T-cell (primary cell): ENCODE measurements at regions not wholly inside any gene's neighbourhood (a gene's known extent, or its start where the extent isn't known, plus 50 kb on each side); places are given as distances from the start of the nearest gene placed in this dataset.

Source experiments
- ATAC-seq, 4 experiments: fragments of 200-7000 bp in 3 of 4; fragments of 150-1000 bp in 1 of 4; cut with Tn5 transposase; replicated peaks in 1 of 4; 1 replicate in 3 of 4; 2 replicates in 1 of 4; pipeline ENCODE4 v1.10.0; 2021; ENCODE audit warnings: moderate library complexity in 3 of 4, mild to moderate bottlenecking in 2 of 4, moderate number of reproducible peaks in 1 of 4
- CTCF ChIA-PET, 2 donors: fragments of 300-600 bp; sonication (Branson Sonifier 250); formaldehyde crosslinking; loops; one replicate each; lab custom pipeline; 2022; ENCODE audit warnings: antibody characterized with exemption in 2 of 2; lab: Charles Lee
- POLR2A ChIA-PET, 2 donors: fragments of 300-600 bp; sonication (Branson Sonifier 250); formaldehyde crosslinking; loops; one replicate each; lab custom pipeline; 2022; ENCODE audit warnings: antibody characterized with exemption in 2 of 2; lab: Charles Lee
- DNase-seq, 35 experiments: peaks; one replicate each; pipeline versions ENCODE4 v3.0.0 to v3.0.0-alpha.2; 2013 to 2023
- H3K27ac ChIP-seq: one replicate; pipeline ENCODE4 v1.5.1; 2013; ENCODE audit warnings: low read length
- H3K27me3 ChIP-seq, 2 experiments: replicated peaks in 1 of 2; 1 replicate in 1 of 2; 2 replicates in 1 of 2; pipeline versions ENCODE4 v1.6.1 to v1.7.0; 2013; ENCODE audit warnings: low read length in 1 of 2, mixed read lengths in 1 of 2; ENCODE audit not compliant: control insufficient read depth in 2 of 2, insufficient read depth in 2 of 2; ENCODE audit errors: extremely low read depth in 1 of 2
- H3K36me3 ChIP-seq, 2 donors: 1 replicate in 1 of 2; 2 replicates in 1 of 2; pipeline versions ENCODE4 v1.6.1 to v1.7.0; 2013; ENCODE audit warnings: low read length in 1 of 2; ENCODE audit not compliant: control insufficient read depth in 2 of 2, insufficient read depth in 1 of 2; ENCODE audit errors: extremely low read depth in 1 of 2
- H3K4me1 ChIP-seq, 2 experiments: 1 replicate in 1 of 2; 2 replicates in 1 of 2; pipeline versions ENCODE4 v1.6.1 to v1.7.0; 2013; ENCODE audit warnings: low read length in 2 of 2, mixed read lengths in 1 of 2; ENCODE audit not compliant: insufficient read depth in 2 of 2, control insufficient read depth in 1 of 2; ENCODE audit errors: extremely low read depth in 1 of 2
- H3K4me3 ChIP-seq, 2 donors: 1 replicate in 1 of 2; 2 replicates in 1 of 2; pipeline versions ENCODE4 v1.5.1 to v1.7.0; 2013; ENCODE audit warnings: mild to moderate bottlenecking in 2 of 2, low read length in 1 of 2, moderate library complexity in 1 of 2; ENCODE audit not compliant: control insufficient read depth in 1 of 2; ENCODE audit errors: extremely low read depth in 1 of 2
- H3K9me3 ChIP-seq: 2 replicates; pipeline ENCODE4 v1.7.0; 2013
- H3K27ac Mint-ChIP-seq, 2 donors: one replicate each; pipeline ENCODE4 v1.8.0; 2020 to 2021; ENCODE audit warnings: mild to moderate bottlenecking in 2 of 2, mixed read lengths in 2 of 2
- H3K27me3 Mint-ChIP-seq, 2 donors: one replicate each; pipeline ENCODE4 v1.8.0; 2021 to 2022; ENCODE audit warnings: mixed read lengths in 2 of 2
- H3K36me3 Mint-ChIP-seq: one replicate; pipeline ENCODE4 v1.8.0; 2021; ENCODE audit warnings: mixed read lengths
- H3K4me1 Mint-ChIP-seq, 3 donors: one replicate each; pipeline ENCODE4 v1.8.0; 2020 to 2022; ENCODE audit warnings: mixed read lengths in 3 of 3, mild to moderate bottlenecking in 1 of 3
- H3K4me3 Mint-ChIP-seq, 3 donors: one replicate each; pipeline ENCODE4 v1.8.0; 2020 to 2022; ENCODE audit warnings: mild to moderate bottlenecking in 3 of 3, mixed read lengths in 3 of 3, moderate library complexity in 3 of 3
- H3K9me3 Mint-ChIP-seq, 3 donors: one replicate each; pipeline ENCODE4 v1.8.0; 2020 to 2022; ENCODE audit warnings: mixed read lengths in 3 of 3
- WGBS: methylation state at CpG from one replicate; pipeline ENCODE4 v1.1.5; 2013; ENCODE audit warnings: missing lambda C conversion rate; ENCODE audit not compliant: insufficient coverage; 5-methylcytosine and 5-hydroxymethylcytosine counted together

DNA sequence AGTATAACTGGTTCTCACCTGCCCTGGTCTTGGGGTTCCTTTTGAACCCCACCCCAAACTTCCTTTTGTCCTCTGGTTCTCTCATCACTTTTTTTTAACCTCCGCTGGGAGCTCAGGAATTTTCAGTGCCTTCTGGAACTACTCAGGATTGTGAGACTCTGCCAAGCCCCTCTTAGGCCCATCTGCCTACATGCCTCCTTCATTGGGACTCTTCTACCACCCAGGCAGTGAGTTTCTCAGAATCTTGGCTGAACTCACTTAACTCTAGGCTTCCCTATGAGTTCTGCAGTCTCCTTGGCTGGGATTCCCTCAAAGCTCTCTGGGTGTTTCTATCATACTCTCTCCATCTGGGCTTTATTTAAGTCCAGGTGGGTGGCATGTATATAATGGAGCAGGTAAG is 86.3 kb downstream of the MDH1 start:
- Mint-ChIP-seq H3K4me1 (peaks cover 14 to 22% (median 20%) of the 10 kb centered on the region in 3 donors), H3K27ac (no peak overlapping the region)

DNA sequence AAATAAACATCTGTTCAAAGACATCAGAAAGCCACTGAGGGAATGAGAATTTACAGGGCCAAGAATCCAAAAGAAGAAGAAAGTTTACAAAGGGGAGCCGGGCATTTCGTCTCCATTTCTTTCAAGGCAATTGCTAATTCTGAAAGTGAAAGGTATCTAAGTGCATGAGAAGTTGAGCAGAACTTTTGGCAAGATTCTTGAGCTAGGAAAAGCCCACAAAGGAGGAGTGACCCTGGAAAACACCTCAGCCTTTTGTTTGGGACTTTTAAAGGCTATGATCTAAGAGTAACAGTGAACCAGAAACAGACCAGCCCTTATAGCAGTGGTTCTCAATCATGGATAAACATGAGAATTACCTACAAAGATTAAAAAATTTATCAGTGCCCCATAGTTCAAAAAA is 87.4 kb downstream of the MDH1 start:
- Histone ChIP-seq H3K4me3 (no peak overlapping the region), H3K36me3 (no peaks in the 10 kb centered on the region), H3K4me1 (no peaks in the 10 kb centered on the region), H3K27ac (no peak overlapping the region), H3K9me3 (no peaks in the 10 kb centered on the region), H3K27me3 (peaks cover 0 to 3% of the 10 kb centered on the region in 2 experiments)
- H3K27ac Mint-ChIP-seq = no peak overlapping the region
- 0% methylated on average over 2 of the region's 2 CpGs for WGBS
- peaks cover 14 to 22% (median 20%) of the 10 kb centered on the region in 3 donors for H3K4me1 Mint-ChIP-seq
- ATAC-seq (no peak), DNase-seq (no peak)
- no peak overlapping the region for H3K4me3 Mint-ChIP-seq
- POLR2A ChIA-PET = no interaction called here
- no peaks in the 10 kb centered on the region for H3K36me3 Mint-ChIP-seq
- no peaks in the 10 kb centered on the region for H3K9me3 Mint-ChIP-seq
- CTCF ChIA-PET = no interaction called here
- peaks cover 13 to 25% of the 10 kb centered on the region in 2 donors for H3K27me3 Mint-ChIP-seq

More for the DNA sequence above, 86.3 kb downstream of the MDH1 start:
- WGBS = 100% methylated on average over 1 of the region's 1 CpG
- Mint-ChIP-seq H3K9me3 (no peaks in the 10 kb centered on the region), H3K27me3 (peaks cover 22 to 33% of the 10 kb centered on the region in 2 donors), H3K4me3 (no peak overlapping the region), H3K36me3 (no peaks in the 10 kb centered on the region)
- POLR2A ChIA-PET = no interaction called here
- H3K9me3 ChIP-seq = no peaks in the 10 kb centered on the region
- DNase-seq (no peak), ATAC-seq (no peak)
- no peak overlapping the region for H3K27ac ChIP-seq
- H3K4me3 ChIP-seq = no peak overlapping the region
- CTCF ChIA-PET = no interaction called here
- peaks cover 0 to 2% of the 10 kb centered on the region in 2 experiments for H3K27me3 ChIP-seq
- no peaks in the 10 kb centered on the region for H3K36me3 ChIP-seq
- H3K4me1 ChIP-seq = no peaks in the 10 kb centered on the region

DNA sequence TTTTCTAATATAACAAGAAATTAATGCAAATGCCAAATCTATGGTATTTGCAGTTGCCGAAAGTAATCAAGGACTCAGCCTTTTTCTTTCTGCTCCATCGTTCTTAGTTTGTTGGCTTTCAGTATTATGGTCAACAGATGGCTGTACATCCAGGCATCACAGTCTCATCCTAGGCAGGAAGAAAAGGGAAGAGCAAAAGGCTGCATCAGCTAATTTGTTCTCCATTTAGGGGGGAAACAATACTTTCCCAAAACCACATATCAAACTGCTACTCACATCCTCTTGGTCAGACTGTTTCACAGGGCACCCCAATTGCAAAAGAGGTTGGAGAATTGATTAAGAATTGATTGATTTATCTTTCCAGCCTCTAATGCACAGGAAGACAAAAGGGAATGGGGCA is 89.3 kb downstream of the MDH1 start:
- Mint-ChIP-seq H3K4me1 (peaks cover 14 to 22% (median 20%) of the 10 kb centered on the region in 3 donors), H3K36me3 (no peaks in the 10 kb centered on the region), H3K4me3 (no peak overlapping the region), H3K27ac (no peak overlapping the region), H3K9me3 (no peaks in the 10 kb centered on the region), H3K27me3 (peaks cover 3 to 19% of the 10 kb centered on the region in 2 donors)
- H3K27ac ChIP-seq = no peak overlapping the region
- no peaks in the 10 kb centered on the region for H3K9me3 ChIP-seq
- DNase-seq = no peak
- POLR2A ChIA-PET = no interaction called here
- 72% methylated on average over 2 of the region's 2 CpGs for WGBS
- CTCF ChIA-PET = no interaction called here
- ATAC-seq = no peak
- H3K4me1 ChIP-seq = no peaks in the 10 kb centered on the region
- no peaks in the 10 kb centered on the region for H3K36me3 ChIP-seq
- no peak overlapping the region for H3K4me3 ChIP-seq
- peaks cover 0 to 3% of the 10 kb centered on the region in 2 experiments for H3K27me3 ChIP-seq

DNA sequence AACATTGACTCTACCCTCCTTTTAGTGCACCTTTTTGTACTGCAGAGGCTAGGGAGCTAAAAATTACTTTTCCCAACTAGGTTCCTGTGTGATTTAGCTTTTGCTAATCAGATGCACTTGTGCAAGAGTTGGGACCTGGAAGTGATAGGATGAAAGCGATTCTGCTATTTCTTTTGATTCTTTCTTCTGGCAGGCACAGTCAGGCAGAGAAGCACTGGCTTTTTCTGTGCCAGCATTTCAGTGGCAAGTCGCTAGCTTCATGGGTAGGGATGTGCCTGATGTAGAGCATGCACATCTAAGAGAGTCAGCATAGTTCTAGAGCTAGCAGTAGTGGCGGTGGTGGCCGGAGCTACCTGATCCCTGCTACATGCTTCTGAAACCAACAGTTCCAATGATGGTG is 89.8 kb downstream of the MDH1 start:
- Mint-ChIP-seq H3K27ac (no peak overlapping the region), H3K4me3 (no peak overlapping the region), H3K27me3 (peaks cover 2 to 14% of the 10 kb centered on the region in 2 donors), H3K36me3 (no peaks in the 10 kb centered on the region), H3K4me1 (peaks cover 14 to 22% (median 20%) of the 10 kb centered on the region in 3 donors), H3K9me3 (no peaks in the 10 kb centered on the region)
- Histone ChIP-seq H3K4me1 (no peaks in the 10 kb centered on the region), H3K36me3 (no peaks in the 10 kb centered on the region), H3K27me3 (peaks cover 0 to 3% of the 10 kb centered on the region in 2 experiments), H3K9me3 (no peaks in the 10 kb centered on the region), H3K4me3 (no peak overlapping the region), H3K27ac (no peak overlapping the region)
- CTCF ChIA-PET = no interaction called here
- no peak for ATAC-seq
- POLR2A ChIA-PET = no interaction called here
- WGBS = 61% methylated on average over 4 of the region's 4 CpGs
- DNase-seq = no peak

DNA sequence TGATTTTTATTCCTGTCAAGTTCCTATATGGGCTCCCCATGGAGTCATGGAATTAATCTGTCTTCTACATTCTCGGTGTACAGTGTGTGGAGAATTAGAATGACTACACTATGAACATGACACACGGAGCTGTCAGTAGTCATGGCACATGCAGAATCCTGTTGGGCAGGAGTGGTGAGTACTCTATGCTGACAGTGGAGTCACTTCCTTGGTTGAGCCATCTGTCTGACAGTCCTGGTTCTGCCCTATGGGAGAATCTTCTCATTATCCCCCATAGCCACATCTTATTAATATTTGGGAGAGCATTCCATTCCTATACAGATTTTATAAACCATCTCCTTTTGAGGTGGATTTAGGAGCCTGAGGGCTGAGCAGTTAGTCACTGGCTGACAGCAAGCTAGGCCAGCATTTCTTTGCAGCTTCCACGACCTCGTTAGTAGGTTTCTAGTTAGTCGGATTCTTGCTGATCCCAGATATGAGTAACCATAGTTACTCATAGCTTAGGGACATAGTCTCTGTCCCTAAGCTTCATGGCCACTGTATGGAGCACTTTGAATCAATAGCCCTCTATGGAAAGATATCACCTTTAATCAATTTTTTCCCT is 90.6 kb downstream of the MDH1 start:
- H3K4me3 ChIP-seq = no peak overlapping the region
- ChIA-PET POLR2A (no interaction called here), CTCF (no interaction called here)
- H3K27me3 ChIP-seq = peaks cover 0 to 3% of the 10 kb centered on the region in 2 experiments
- H3K27ac ChIP-seq = no peak overlapping the region
- no peaks in the 10 kb centered on the region for H3K4me1 ChIP-seq
- H3K9me3 Mint-ChIP-seq = no peaks in the 10 kb centered on the region
- no peaks in the 10 kb centered on the region for H3K36me3 Mint-ChIP-seq
- H3K36me3 ChIP-seq = no peaks in the 10 kb centered on the region
- no peak overlapping the region for H3K4me3 Mint-ChIP-seq
- ATAC-seq = no peak
- H3K27me3 Mint-ChIP-seq = peaks cover 2 to 14% of the 10 kb centered on the region in 2 donors
- DNase-seq = no peak
- H3K9me3 ChIP-seq = no peaks in the 10 kb centered on the region
- no peak overlapping the region for H3K27ac Mint-ChIP-seq
- WGBS = 80% methylated on average over 4 of the region's 5 CpGs
- peaks cover 14 to 22% (median 20%) of the 10 kb centered on the region in 3 donors for H3K4me1 Mint-ChIP-seq

DNA sequence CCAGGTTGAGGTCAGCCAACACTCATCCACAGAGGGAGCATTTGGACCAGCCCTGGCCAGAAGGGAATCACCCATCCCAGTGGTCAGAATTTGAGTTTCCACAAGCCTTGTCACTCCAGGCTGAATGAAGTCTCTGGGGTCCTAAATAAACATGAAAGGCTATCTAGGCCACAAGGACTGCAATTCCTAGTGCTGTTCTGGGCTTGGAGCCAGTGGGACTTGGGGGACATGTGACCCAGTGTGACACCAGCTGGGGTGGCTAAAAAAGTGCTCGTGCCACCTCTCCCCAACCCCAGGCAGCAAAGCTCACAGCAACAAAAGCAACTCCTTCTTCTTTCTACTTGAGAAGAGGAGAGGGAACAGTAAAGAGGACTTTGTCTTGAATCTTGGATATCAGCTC is 91.7 kb downstream of the MDH1 start:
- CTCF ChIA-PET = interaction anchor here in 1 of 2 donors (0.6 kb wide), 1 partner anchor 296 kb away, joined by 3 read pairs; no protein-coding TSS in a partner anchor
- no CpG with 5 or more reads among the region's 1 CpG for WGBS

More for the DNA sequence above, 91.7 kb downstream of the MDH1 start:
- Mint-ChIP-seq H3K9me3 (no peaks in the 10 kb centered on the region), H3K27me3 (peaks cover 0 to 9% of the 10 kb centered on the region in 2 donors), H3K36me3 (no peaks in the 10 kb centered on the region), H3K4me3 (no peak overlapping the region), H3K27ac (no peak overlapping the region), H3K4me1 (peaks cover 14 to 22% (median 20%) of the 10 kb centered on the region in 3 donors)
- H3K9me3 ChIP-seq = no peaks in the 10 kb centered on the region
- no peaks in the 10 kb centered on the region for H3K36me3 ChIP-seq
- no peaks in the 10 kb centered on the region for H3K4me1 ChIP-seq
- H3K4me3 ChIP-seq = no peak overlapping the region
- ATAC-seq (no peak), DNase-seq (no peak)
- no peak overlapping the region for H3K27ac ChIP-seq
- POLR2A ChIA-PET = no interaction called here
- H3K27me3 ChIP-seq = peaks cover 0 to 3% of the 10 kb centered on the region in 2 experiments
